ENCODE measurements at regions not wholly inside any gene's neighbourhood (a gene's known extent, or its start where the extent isn't known, plus 50 kb on each side); places are given as distances from the start of the nearest gene placed in this dataset.
"Not testable (repeated sequence)": the region's sequence is repeated elsewhere in the genome, so short reads cannot be mapped to it uniquely, and the experiment has no call there.

- no peak overlapping the region for H3K27ac ChIP-seq (ENCODE audit: low read depth, low read length)
- TF ChIP-seq, protein P1, sequence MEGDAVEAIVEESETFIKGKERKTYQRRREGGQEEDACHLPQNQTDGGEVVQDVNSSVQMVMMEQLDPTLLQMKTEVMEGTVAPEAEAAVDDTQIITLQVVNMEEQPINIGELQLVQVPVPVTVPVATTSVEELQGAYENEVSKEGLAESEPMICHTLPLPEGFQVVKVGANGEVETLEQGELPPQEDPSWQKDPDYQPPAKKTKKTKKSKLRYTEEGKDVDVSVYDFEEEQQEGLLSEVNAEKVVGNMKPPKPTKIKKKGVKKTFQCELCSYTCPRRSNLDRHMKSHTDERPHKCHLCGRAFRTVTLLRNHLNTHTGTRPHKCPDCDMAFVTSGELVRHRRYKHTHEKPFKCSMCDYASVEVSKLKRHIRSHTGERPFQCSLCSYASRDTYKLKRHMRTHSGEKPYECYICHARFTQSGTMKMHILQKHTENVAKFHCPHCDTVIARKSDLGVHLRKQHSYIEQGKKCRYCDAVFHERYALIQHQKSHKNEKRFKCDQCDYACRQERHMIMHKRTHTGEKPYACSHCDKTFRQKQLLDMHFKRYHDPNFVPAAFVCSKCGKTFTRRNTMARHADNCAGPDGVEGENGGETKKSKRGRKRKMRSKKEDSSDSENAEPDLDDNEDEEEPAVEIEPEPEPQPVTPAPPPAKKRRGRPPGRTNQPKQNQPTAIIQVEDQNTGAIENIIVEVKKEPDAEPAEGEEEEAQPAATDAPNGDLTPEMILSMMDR (IDR thresholded peaks at IDR 0.05; ENCODE audit: low read depth, low read length), result no peak
- H3K9me3 ChIP-seq (ENCODE audit: control insufficient read depth, insufficient read depth, low read length), result no peaks in the 10 kb centered on the region
- ChIA-PET POLR2A (no interaction called here), CTCF (no interaction called here)
- H3K27me3 ChIP-seq (ENCODE audit: control insufficient read depth, insufficient read depth, low read length), result no peaks in the 10 kb centered on the region
- no peak for DNase-seq (ENCODE audit: low read depth, low spot score)
- no peak overlapping the region for H3K4me3 ChIP-seq (ENCODE audit: low read depth, low read length)
These were observed 595.3 kb downstream of the XPNPEP1 start for GRCh38 chr10:109328001-109328400.

DNA sequence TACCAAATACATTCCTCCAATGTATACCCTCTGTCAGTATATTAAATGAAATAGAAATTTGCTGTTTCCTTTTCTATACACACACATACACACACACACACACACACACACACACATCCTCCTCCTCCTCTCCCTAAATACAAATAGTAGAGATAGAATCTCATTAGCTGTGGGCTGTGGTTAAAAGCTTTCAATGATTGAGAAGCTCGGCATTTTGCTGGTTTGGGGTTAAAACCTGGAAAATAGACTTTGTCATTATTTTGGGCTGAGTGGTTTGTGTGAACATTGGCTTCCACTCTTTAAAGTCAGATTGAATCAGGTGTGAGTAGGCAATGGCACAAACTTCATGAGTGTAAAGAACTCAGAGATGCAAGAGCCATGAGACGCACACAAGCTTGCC is 596.0 kb downstream of the XPNPEP1 start:
- Histone ChIP-seq H3K27ac (ENCODE audit: low read depth, low read length) (no peak overlapping the region), H3K4me3 (ENCODE audit: low read depth, low read length) (no peak overlapping the region), H3K9me3 (ENCODE audit: control insufficient read depth, insufficient read depth, low read length) (no peaks in the 10 kb centered on the region), H3K27me3 (ENCODE audit: control insufficient read depth, insufficient read depth, low read length) (no peaks in the 10 kb centered on the region)
- ChIA-PET POLR2A (no interaction called here), CTCF (interaction anchor here (0.6 to 1.0 kb wide), 2 partner anchors 9 to 20 kb away, joined by 3 to 4 read pairs; no protein-coding TSS in a partner anchor)
- TF ChIP-seq, protein P1 (IDR thresholded peaks at IDR 0.05; ENCODE audit: low read depth, low read length), result no peak
- no peak for DNase-seq (ENCODE audit: low read depth, low spot score)

GRCh38 chr10:109324721-109325120 is 598.6 kb downstream of the XPNPEP1 start:
- H3K27me3 ChIP-seq (ENCODE audit: control insufficient read depth, insufficient read depth, low read length), result no peaks in the 10 kb centered on the region
- no peak for DNase-seq (ENCODE audit: low read depth, low spot score)
- POLR2A ChIA-PET, result no interaction called here
- H3K27ac ChIP-seq (ENCODE audit: low read depth, low read length), result no peak overlapping the region
- CTCF ChIA-PET, result interaction anchor here (0.5 kb wide), 1 partner anchor 126 kb away, joined by 3 read pairs; no protein-coding TSS in a partner anchor
- no peak overlapping the region for H3K4me3 ChIP-seq (ENCODE audit: low read depth, low read length)
- TF ChIP-seq, protein P1 (IDR thresholded peaks at IDR 0.05; ENCODE audit: low read depth, low read length), result no peak
- no peaks in the 10 kb centered on the region for H3K9me3 ChIP-seq (ENCODE audit: control insufficient read depth, insufficient read depth, low read length)

DNA sequence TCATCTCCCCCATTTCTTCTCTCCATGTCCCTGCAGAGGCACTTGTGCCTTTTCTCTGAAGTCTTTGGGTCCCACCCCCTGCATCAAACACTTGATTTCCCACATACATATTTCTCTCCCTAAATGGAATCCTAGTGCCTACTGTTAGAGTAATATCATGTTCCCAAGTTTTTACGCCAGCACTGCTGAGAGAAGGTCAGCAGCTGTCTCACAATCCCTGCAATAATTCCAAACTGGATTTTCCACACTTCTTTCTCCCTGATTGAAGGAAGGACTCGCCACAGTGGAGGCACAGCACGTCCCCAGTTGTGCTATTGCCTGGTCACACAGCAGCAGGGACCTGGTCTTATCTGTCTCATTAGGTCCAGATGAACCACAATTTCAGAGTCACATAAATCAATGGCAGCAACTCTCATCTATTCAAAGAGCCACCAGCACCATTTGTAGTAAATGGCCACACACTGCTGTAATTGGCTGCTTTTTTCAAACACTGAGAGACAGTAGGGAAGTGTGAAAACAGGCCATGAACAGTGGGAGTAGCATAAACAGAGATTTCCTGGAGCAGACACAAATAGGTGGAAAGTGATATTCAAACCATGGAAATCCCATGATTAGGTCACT is 605.5 kb downstream of the XPNPEP1 start:
- CTCF ChIA-PET, result interaction anchor here (0.6 kb wide), 1 partner anchor 9 kb away, joined by 4 read pairs; no protein-coding TSS in a partner anchor
- DNase-seq (ENCODE audit: low read depth, low spot score), result no peak

GRCh38 chr10:109314016-109314415 is 609.3 kb downstream of the XPNPEP1 start:
- POLR2A ChIA-PET; H3K27ac ChIP-seq (ENCODE audit: low read depth, low read length); H3K9me3 ChIP-seq (ENCODE audit: control insufficient read depth, insufficient read depth, low read length); CTCF ChIA-PET; H3K4me3 ChIP-seq (ENCODE audit: low read depth, low read length); DNase-seq (ENCODE audit: low read depth, low spot score); H3K27me3 ChIP-seq (ENCODE audit: control insufficient read depth, insufficient read depth, low read length): not testable (repeated sequence)

More for the DNA sequence above, 605.5 kb downstream of the XPNPEP1 start:
- Histone ChIP-seq H3K9me3 (ENCODE audit: control insufficient read depth, insufficient read depth, low read length) (no peaks in the 10 kb centered on the region), H3K27me3 (ENCODE audit: control insufficient read depth, insufficient read depth, low read length) (no peaks in the 10 kb centered on the region), H3K27ac (ENCODE audit: low read depth, low read length) (no peak overlapping the region), H3K4me3 (ENCODE audit: low read depth, low read length) (no peak overlapping the region)
- POLR2A ChIA-PET, result no interaction called here
- TF ChIP-seq, protein P1 (IDR thresholded peaks at IDR 0.05; ENCODE audit: low read depth, low read length), result no peak

DNA sequence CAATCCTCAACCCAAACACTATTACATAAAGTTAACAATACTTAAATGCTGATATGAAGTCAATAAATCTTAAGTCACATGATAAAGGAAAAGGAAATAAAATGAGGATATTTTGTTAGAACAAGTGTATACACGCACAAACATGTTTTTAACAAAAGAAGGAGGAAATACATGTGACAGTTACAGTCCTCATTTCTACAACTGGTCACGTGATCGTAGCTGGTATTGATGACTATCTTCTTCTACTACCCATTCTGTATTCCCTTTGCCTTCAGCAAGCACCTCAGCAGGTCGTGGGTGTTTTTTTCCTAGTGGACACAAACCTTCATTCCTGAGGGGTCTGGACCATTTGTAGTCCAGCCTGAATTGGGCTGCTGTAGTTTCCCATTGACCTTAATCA is 610.8 kb downstream of the XPNPEP1 start:
- H3K27ac ChIP-seq (ENCODE audit: low read depth, low read length); CTCF ChIA-PET; H3K4me3 ChIP-seq (ENCODE audit: low read depth, low read length); H3K9me3 ChIP-seq (ENCODE audit: control insufficient read depth, insufficient read depth, low read length); DNase-seq (ENCODE audit: low read depth, low spot score); POLR2A ChIA-PET; H3K27me3 ChIP-seq (ENCODE audit: control insufficient read depth, insufficient read depth, low read length): not testable (repeated sequence)
